OCI-LY1 (cell line): ENCODE measurements at regions not wholly inside any gene's neighbourhood (a gene's known extent, or its start where the extent isn't known, plus 50 kb on each side); places are given as distances from the start of the nearest gene placed in this dataset.

Experiments used
- H2AFZ ChIP-seq: fragments of 200-600 bp; sonication (generic), shearing (Covaris generic); 2 replicates; pipeline ENCODE4 v1.6.0; 2014; ENCODE audit warnings: antibody characterized with exemption, mild to moderate bottlenecking, low read length
- H3F3A ChIP-seq: fragments of 200-600 bp; sonication (generic), shearing (Covaris generic); 2 replicates; pipeline ENCODE4 v1.6.0; 2014; ENCODE audit warnings: mild to moderate bottlenecking, antibody characterized with exemption, low read length, moderate library complexity; ENCODE audit not compliant: insufficient read depth
- H3K27ac ChIP-seq: fragments of 200-600 bp; sonication (generic); 2 replicates; pipeline ENCODE4 v1.5.1; 2014; ENCODE audit warnings: low read length, mixed run types, mild to moderate bottlenecking, low read depth; ENCODE audit not compliant: poor library complexity, severe bottlenecking
- H3K27me3 ChIP-seq: fragments of 200-600 bp; sonication (generic); 2 replicates; pipeline ENCODE4 v1.6.0; 2014; ENCODE audit warnings: antibody characterized with exemption, mild to moderate bottlenecking, low read length, moderate library complexity; ENCODE audit not compliant: insufficient read depth
- H3K36me3 ChIP-seq: fragments of 200-600 bp; sonication (generic); 2 replicates; pipeline ENCODE4 v1.6.1; 2014; ENCODE audit warnings: mild to moderate bottlenecking, antibody characterized with exemption, low read length, moderate library complexity, mixed read lengths; ENCODE audit not compliant: insufficient read depth
- H3K4me1 ChIP-seq: fragments of 200-600 bp; sonication (generic); 2 replicates; pipeline ENCODE4 v1.5.1; 2014; ENCODE audit warnings: mild to moderate bottlenecking, low read length, moderate library complexity; ENCODE audit not compliant: insufficient read depth, severe bottlenecking
- H3K4me2 ChIP-seq: fragments of 200-600 bp; sonication (generic), shearing (Covaris generic); 2 replicates; pipeline ENCODE4 v1.6.1; 2014; ENCODE audit warnings: low read length
- H3K4me3 ChIP-seq: fragments of 200-600 bp; sonication (generic); 2 replicates; pipeline ENCODE4 v1.5.1; 2014; ENCODE audit warnings: low read length, low read depth, mild to moderate bottlenecking, mixed read lengths; ENCODE audit not compliant: poor library complexity, severe bottlenecking
- H3K79me2 ChIP-seq: fragments of 200-600 bp; shearing (Covaris generic); 2 replicates; pipeline ENCODE4 v1.6.1; 2016; ENCODE audit warnings: mixed run types, low read length, mixed read lengths; ENCODE audit not compliant: insufficient read depth
- H3K9ac ChIP-seq: fragments of 200-600 bp; sonication (generic), shearing (Covaris generic); 2 replicates; pipeline ENCODE4 v1.6.1; 2014; ENCODE audit warnings: mild to moderate bottlenecking, low read length, mixed read lengths
- H3K9me2 ChIP-seq: fragments of 200-600 bp; sonication (generic), shearing (Covaris generic); 2 replicates; pipeline ENCODE4 v1.6.1; 2014; ENCODE audit warnings: low read depth, mild to moderate bottlenecking, low read length, mixed read lengths
- H3K9me3 ChIP-seq: fragments of 200-600 bp; shearing (Covaris generic); 2 replicates; pipeline ENCODE4 v1.6.1; 2014; ENCODE audit warnings: low read length, mixed read lengths
- H4K20me1 ChIP-seq: fragments of 200-600 bp; sonication (generic), shearing (Covaris generic); 2 replicates; pipeline ENCODE4 v1.6.0; 2016; ENCODE audit warnings: mild to moderate bottlenecking, low read length; ENCODE audit not compliant: insufficient read depth
- EZH2 ChIP-seq: fragments of 200-600 bp; sonication (generic), shearing (Covaris generic); IDR thresholded peaks from 2 replicates; pipeline ENCODE4 v1.8.0; 2017; ENCODE audit warnings: borderline replicate concordance, mixed run types, mild to moderate bottlenecking, antibody characterized with exemption, low read length, moderate library complexity, mixed read lengths
- TF ChIP-seq, protein P1 (sequence below): fragments of 200-600 bp; sonication (generic), shearing (Covaris generic); IDR thresholded peaks from 2 replicates; pipeline ENCODE4 v1.5.1; 2017; ENCODE audit warnings: mild to moderate bottlenecking, antibody characterized with exemption, low read length, moderate library complexity, mixed read lengths

DNA sequence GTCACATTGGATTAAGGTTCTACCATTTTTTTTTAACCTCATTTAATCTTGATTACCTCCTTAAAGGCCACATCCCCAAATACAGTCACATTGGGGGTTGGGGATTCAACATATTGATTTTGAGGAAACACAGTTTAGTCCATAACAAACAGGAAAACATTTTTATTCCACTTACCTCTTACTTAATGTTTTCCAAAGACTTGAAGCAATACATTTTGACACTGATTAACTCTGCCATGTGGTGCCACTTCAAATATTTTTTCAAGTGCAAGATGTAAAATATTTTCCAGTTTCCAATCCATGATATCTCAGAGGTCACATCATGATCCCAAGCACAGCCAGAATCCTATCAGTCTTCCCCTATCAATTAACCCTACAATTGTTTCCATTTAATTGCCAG is 548.0 kb downstream of the CSNK1G3 start:
- no peak overlapping the region for H3K9ac ChIP-seq
- peaks cover 45% of the 10 kb centered on the region for H3K4me1 ChIP-seq
- H3K9me2 ChIP-seq, result no peaks in the 10 kb centered on the region
- H4K20me1 ChIP-seq, result no peaks in the 10 kb centered on the region
- H3K36me3 ChIP-seq, result no peaks in the 10 kb centered on the region
- H3K27ac ChIP-seq, result peak overlapping the region; percentile 92
- no peak for TF ChIP-seq EZH2
- TF ChIP-seq, protein P1, sequence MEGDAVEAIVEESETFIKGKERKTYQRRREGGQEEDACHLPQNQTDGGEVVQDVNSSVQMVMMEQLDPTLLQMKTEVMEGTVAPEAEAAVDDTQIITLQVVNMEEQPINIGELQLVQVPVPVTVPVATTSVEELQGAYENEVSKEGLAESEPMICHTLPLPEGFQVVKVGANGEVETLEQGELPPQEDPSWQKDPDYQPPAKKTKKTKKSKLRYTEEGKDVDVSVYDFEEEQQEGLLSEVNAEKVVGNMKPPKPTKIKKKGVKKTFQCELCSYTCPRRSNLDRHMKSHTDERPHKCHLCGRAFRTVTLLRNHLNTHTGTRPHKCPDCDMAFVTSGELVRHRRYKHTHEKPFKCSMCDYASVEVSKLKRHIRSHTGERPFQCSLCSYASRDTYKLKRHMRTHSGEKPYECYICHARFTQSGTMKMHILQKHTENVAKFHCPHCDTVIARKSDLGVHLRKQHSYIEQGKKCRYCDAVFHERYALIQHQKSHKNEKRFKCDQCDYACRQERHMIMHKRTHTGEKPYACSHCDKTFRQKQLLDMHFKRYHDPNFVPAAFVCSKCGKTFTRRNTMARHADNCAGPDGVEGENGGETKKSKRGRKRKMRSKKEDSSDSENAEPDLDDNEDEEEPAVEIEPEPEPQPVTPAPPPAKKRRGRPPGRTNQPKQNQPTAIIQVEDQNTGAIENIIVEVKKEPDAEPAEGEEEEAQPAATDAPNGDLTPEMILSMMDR, result no peak
- H3K27me3 ChIP-seq, result no peaks in the 10 kb centered on the region
- no peak overlapping the region for H3K4me2 ChIP-seq
- peak overlapping the region; percentile 64 for H2AFZ ChIP-seq
- no peak overlapping the region for H3K4me3 ChIP-seq
- H3K9me3 ChIP-seq, result peaks cover 6% of the 10 kb centered on the region
- H3F3A ChIP-seq, result no peaks in the 10 kb centered on the region
- H3K79me2 ChIP-seq, result no peaks in the 10 kb centered on the region

DNA sequence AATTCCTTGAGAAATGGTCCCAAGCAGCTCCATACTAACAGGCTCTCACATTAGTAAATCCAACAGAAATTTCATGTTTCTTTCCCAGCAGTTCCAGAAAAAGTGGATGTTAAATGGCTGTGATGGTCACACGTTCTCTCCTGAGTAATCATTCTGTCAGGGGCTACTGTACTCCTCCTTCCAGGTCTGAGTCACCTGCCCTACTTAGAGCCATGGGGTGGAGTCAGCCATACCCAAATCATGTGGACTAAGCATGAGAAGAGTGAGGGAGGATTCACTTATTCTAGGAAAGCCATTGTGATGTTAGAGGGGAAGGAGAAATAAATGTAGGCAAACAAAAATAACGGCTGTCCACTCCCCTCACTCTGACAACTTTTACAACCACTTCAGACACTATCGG is 547.2 kb downstream of the CSNK1G3 start:
- H3K27me3 ChIP-seq, result no peaks in the 10 kb centered on the region
- peaks cover 53% of the 10 kb centered on the region for H3K4me1 ChIP-seq
- peaks cover 6% of the 10 kb centered on the region for H3K9me3 ChIP-seq
- H3K27ac ChIP-seq, result peak overlapping the region; percentile 92
- H3K79me2 ChIP-seq, result no peaks in the 10 kb centered on the region
- no peaks in the 10 kb centered on the region for H4K20me1 ChIP-seq
- no peaks in the 10 kb centered on the region for H3K9me2 ChIP-seq
- no peak overlapping the region for H3K9ac ChIP-seq
- H3F3A ChIP-seq, result no peaks in the 10 kb centered on the region
- H3K4me3 ChIP-seq, result no peak overlapping the region
- TF ChIP-seq, protein P1, result no peak
- no peak for TF ChIP-seq EZH2
- no peak overlapping the region for H3K4me2 ChIP-seq
- no peaks in the 10 kb centered on the region for H3K36me3 ChIP-seq
- peak overlapping the region; percentile 64; the same call in 1 of the 2 replicates for H2AFZ ChIP-seq

DNA sequence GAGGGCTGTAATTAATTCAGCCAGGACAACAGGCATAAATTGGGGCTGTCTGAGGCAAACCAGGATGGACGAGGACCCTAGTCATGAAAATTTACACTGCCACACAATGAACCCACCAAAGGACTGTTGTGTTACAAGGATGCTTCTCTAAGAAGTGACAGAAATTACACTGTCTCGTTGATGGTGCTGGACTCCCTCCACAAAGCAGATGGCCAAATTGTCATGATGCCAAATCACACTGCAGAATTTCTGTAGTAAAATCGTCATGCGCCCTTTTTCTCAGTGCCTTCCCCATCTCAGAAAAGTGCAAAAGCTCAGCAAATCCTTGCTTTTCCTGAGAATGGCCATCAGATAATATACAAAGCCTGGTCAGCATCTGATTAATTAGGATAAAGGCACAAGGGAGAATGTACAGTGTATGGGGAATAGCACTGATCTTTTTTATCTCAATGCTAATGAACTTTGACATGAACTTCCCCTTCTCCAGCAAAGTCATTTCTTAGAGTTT is 545.8 kb downstream of the CSNK1G3 start:
- H3K79me2 ChIP-seq, result no peaks in the 10 kb centered on the region
- H3K4me3 ChIP-seq, result peak overlapping the region; percentile 44
- 0 out of 2 replicates have a peak overlapping the region, but pooled peaks have one; percentile 32 for H2AFZ ChIP-seq
- H3K27me3 ChIP-seq, result no peaks in the 10 kb centered on the region
- peak overlapping the region; percentile 61 for H3K9ac ChIP-seq
- no peaks in the 10 kb centered on the region for H3K9me2 ChIP-seq
- TF ChIP-seq EZH2, result no peak
- TF ChIP-seq, protein P1, result no peak
- H3K27ac ChIP-seq, result peak overlapping the region; percentile 92
- peaks cover 54% of the 10 kb centered on the region for H3K4me1 ChIP-seq
- no peaks in the 10 kb centered on the region for H3F3A ChIP-seq
- H4K20me1 ChIP-seq, result no peaks in the 10 kb centered on the region
- H3K4me2 ChIP-seq, result peak overlapping the region; percentile 75
- H3K36me3 ChIP-seq, result no peaks in the 10 kb centered on the region
- no peaks in the 10 kb centered on the region for H3K9me3 ChIP-seq
